ENCODE measurements at regions not wholly inside any gene's neighbourhood (a gene's known extent, or its start where the extent isn't known, plus 50 kb on each side); places are given as distances from the start of the nearest gene placed in this dataset.
"Not testable (repeated sequence)": the region's sequence is repeated elsewhere in the genome, so short reads cannot be mapped to it uniquely, and the experiment has no call there.

DNA sequence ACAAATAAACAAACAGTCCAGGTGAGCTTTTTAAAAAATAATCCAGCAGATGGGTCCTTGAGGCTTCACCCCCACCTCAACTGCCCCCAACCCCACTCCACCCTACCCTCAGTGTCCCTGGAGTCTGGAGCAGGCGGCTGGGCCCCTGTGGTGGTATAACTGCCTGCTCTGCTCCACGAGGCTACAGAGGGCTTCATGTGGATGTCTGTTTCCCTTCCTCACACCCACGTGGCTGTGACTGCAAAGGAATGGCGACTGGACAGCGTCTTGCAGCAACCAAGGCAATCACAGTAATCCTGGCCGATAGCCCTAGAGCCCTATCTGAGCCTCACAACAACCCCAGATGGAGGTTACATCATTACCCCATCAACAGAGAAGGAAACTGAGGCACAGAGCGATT lies 76.5 kb downstream of the SLC2A10 start:
- Histone ChIP-seq H3K4me3 (no peak overlapping the region), H3K27ac (replicated peaks in 1 of 4) (no peak overlapping the region), H3K4me1 (peaks cover 0 to 5% (median 4%) of the 10 kb centered on the region in 4 donors), H3K36me3 (no peaks in the 10 kb centered on the region), H3K9me3 (no peaks in the 10 kb centered on the region), H3K27me3 (peaks cover 0 to 36% (median 0%) of the 10 kb centered on the region in 4 donors)
- DNase-seq (ENCODE audit: extremely low spot score) = no peak
- intact Hi-C loops (cut with DNase I) = no loop called here
- no peak for TF ChIP-seq EP300 (IDR thresholded peaks at IDR 0.05)
- TF ChIP-seq POLR2AphosphoS5 (IDR thresholded peaks at IDR 0.05) = no peak
- TF ChIP-seq POLR2A (IDR thresholded peaks at IDR 0.05; ENCODE audit: low read depth) = no peak
- TF ChIP-seq, protein P1, sequence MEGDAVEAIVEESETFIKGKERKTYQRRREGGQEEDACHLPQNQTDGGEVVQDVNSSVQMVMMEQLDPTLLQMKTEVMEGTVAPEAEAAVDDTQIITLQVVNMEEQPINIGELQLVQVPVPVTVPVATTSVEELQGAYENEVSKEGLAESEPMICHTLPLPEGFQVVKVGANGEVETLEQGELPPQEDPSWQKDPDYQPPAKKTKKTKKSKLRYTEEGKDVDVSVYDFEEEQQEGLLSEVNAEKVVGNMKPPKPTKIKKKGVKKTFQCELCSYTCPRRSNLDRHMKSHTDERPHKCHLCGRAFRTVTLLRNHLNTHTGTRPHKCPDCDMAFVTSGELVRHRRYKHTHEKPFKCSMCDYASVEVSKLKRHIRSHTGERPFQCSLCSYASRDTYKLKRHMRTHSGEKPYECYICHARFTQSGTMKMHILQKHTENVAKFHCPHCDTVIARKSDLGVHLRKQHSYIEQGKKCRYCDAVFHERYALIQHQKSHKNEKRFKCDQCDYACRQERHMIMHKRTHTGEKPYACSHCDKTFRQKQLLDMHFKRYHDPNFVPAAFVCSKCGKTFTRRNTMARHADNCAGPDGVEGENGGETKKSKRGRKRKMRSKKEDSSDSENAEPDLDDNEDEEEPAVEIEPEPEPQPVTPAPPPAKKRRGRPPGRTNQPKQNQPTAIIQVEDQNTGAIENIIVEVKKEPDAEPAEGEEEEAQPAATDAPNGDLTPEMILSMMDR (IDR thresholded peaks at IDR 0.05) = no peak
- 67% methylated on average over 7 of the region's 7 CpGs for WGBS

DNA sequence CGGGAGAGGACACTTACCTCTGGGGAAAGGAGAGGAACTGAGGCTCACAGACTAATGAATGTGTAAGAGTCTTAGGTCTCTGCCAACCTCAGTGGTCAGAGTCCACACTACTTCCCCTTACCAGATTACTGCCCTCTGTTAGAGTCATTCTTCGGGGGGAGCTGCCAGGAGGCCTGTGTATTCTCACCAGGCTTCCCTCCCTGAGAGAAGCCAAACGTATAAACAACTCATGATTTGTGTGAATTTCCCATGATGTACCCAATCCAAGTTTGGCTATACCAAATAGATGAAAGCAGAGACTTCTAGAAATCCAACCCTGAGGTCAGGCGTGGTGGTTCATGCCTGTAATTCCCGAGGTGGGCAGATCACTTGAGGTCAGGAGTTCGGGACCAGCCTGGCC lies 77.1 kb downstream of the SLC2A10 start:
- intact Hi-C loops (cut with DNase I) = no loop called here
- Histone ChIP-seq H3K27ac (replicated peaks in 1 of 4) (no peak overlapping the region), H3K9me3 (no peaks in the 10 kb centered on the region), H3K27me3 (peaks cover 0 to 36% (median 0%) of the 10 kb centered on the region in 4 donors), H3K4me3 (no peak overlapping the region), H3K4me1 (peaks cover 0 to 5% (median 4%) of the 10 kb centered on the region in 4 donors), H3K36me3 (no peaks in the 10 kb centered on the region)
- DNase-seq (ENCODE audit: extremely low spot score) = no peak
- TF ChIP-seq POLR2A (IDR thresholded peaks at IDR 0.05; ENCODE audit: low read depth) (no peak), POLR2AphosphoS5 (IDR thresholded peaks at IDR 0.05) (no peak), EP300 (IDR thresholded peaks at IDR 0.05) (no peak)
- TF ChIP-seq, protein P1 (IDR thresholded peaks at IDR 0.05) = no peak
- WGBS = 74% methylated on average over 6 of the region's 6 CpGs

DNA sequence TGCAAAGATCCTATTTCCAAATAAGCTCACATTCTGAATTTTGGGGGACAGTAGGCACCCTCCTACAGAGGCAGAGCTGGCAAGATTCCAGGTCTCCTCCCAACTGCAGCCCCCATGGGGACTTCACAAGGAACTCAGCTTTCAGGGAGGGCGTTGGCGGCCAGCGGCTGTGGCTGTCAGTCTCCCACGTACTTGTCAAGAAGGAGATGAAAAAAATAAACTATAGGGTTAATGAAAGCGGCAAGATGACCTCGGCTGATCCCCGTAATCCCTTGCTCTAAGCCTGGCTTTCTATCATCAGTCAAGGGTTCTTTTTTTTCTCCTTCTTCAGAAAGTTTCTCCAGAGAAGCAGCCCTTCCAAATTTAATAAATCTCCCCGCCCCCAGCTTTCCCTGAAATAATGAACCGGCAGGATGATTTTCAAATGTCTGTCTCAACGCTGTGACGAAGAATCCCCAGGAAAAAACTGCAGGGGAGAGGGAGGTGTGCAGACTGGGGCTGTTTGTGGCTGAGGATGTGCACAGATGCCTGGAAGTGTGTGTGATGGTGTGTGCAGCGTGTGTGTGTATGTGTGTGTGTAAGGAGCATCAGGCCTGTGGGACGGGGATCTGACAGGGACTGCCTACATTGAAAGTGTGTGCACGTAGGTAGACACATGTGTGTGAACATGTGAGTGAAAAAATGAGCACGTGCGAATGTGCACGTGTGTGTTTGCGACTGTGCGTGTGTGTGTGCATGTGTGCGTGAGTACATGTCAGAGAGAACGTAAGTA lies 78.7 kb downstream of the SLC2A10 start:
- Histone ChIP-seq H3K4me1 (peaks cover 0 to 5% (median 4%) of the 10 kb centered on the region in 4 donors), H3K9me3 (no peaks in the 10 kb centered on the region), H3K27me3 (peaks cover 0 to 36% (median 0%) of the 10 kb centered on the region in 4 donors), H3K27ac (replicated peaks in 1 of 4) (no peak overlapping the region), H3K4me3 (no peak overlapping the region), H3K36me3 (no peaks in the 10 kb centered on the region)
- intact Hi-C loops (cut with DNase I) = no loop called here
- WGBS = 42% methylated on average over 21 of the region's 21 CpGs
- TF ChIP-seq EP300 (IDR thresholded peaks at IDR 0.05) = no peak
- TF ChIP-seq, protein P1 (IDR thresholded peaks at IDR 0.05) = no peak
- no peak for TF ChIP-seq POLR2A (IDR thresholded peaks at IDR 0.05; ENCODE audit: low read depth)
- no peak for TF ChIP-seq POLR2AphosphoS5 (IDR thresholded peaks at IDR 0.05)
- no peak for DNase-seq (ENCODE audit: extremely low spot score)

DNA sequence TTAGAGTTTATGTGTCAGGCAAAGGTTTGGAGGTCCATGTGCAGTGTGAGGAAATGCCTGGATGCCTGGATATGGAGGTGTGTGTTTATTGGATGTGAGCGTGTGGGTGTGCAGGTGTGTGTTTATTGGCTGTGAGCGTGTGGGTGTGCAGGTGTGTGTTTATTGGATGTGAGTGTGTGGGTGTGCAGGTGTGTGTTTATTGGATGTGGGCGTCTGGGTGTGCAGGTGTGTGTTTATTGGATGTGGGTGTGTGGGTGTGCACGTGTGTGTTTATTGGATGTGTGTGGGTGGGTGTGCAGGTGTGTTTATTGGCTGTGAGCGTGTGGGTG lies 79.3 kb downstream of the SLC2A10 start:
- H3K36me3 ChIP-seq; DNase-seq (ENCODE audit: extremely low spot score); intact Hi-C loops (cut with DNase I); H3K9me3 ChIP-seq; H3K27ac ChIP-seq (replicated peaks in 1 of 4); H3K4me3 ChIP-seq; H3K4me1 ChIP-seq: not testable (repeated sequence)
- 81% methylated on average over 5 of the region's 5 CpGs for WGBS
- H3K27me3 ChIP-seq = peaks cover 0 to 40% (median 0%) of the 10 kb centered on the region in 4 donors

DNA sequence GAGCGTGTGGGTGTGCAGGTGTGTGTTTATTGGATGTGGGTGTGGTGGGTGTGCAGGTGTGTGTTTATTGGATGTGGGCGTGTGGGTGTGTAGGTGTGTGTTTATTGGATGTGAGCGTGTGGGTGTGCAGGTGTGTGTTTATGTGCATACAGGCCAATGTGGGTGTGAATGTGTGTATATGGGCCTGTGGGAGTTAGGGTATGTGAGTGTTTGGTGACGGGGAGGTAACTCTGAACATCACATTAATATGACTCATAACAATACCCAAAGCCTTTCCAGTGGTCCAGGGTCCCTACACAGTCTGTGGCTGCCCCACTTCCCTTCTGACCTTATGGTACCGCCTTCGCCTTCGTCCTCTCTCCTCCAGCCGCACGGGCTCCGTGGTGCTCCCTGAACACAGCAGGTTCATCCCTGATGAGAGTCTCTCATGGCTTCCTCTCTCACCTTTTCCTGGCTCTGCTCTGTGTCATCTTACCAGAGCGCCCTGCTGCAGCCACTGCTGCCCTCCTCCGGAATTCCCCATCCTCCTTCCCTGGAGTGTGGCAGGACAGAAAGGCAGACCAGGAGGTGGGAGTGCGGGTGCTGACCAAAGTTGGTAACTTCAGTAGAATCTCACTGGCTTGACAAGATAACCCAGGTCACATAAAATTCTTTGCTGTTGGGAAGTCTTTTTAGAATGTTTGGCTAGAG lies 80.0 kb downstream of the SLC2A10 start:
- no peak overlapping the region for H3K4me3 ChIP-seq
- DNase-seq (ENCODE audit: extremely low spot score) = no peak
- no peak for TF ChIP-seq POLR2A (IDR thresholded peaks at IDR 0.05; ENCODE audit: low read depth)
- no peak for TF ChIP-seq EP300 (IDR thresholded peaks at IDR 0.05)
- TF ChIP-seq, protein P1 (IDR thresholded peaks at IDR 0.05) = no peak
- TF ChIP-seq POLR2AphosphoS5 (IDR thresholded peaks at IDR 0.05) = no peak
- intact Hi-C loops (cut with DNase I) = no loop called here
- WGBS = 78% methylated on average over 13 of the region's 13 CpGs
- no peak overlapping the region for H3K27ac ChIP-seq (replicated peaks in 1 of 4)
- H3K36me3 ChIP-seq = no peaks in the 10 kb centered on the region
- H3K27me3 ChIP-seq = peaks cover 0 to 45% (median 0%) of the 10 kb centered on the region in 4 donors
- H3K4me1 ChIP-seq = peaks cover 0 to 5% (median 4%) of the 10 kb centered on the region in 4 donors
- no peaks in the 10 kb centered on the region for H3K9me3 ChIP-seq
